Peyer's patch (tissue), 4 donors: ENCODE measurements at regions not wholly inside any gene's neighbourhood (a gene's known extent, or its start where the extent isn't known, plus 50 kb on each side); places are given as distances from the start of the nearest gene placed in this dataset.

Source experiments
- POLR2A ChIP-seq, 2 donors: fragments of 450-650 bp; IDR thresholded peaks; one replicate each; pipeline ENCODE4 v1.5.1; 2017; ENCODE audit warnings: antibody characterized with exemption in 2 of 2, mild to moderate bottlenecking in 2 of 2, moderate library complexity in 2 of 2
- TF ChIP-seq, protein P1 (sequence below), 6 experiments: fragments of 450-650 bp in 4 of 6; fragments of 200-600 bp in 2 of 6; sonication (generic) in 1 of 6; IDR thresholded peaks; one replicate each; pipeline ENCODE4 v1.5.1; 2017 to 2019; ENCODE audit warnings: antibody characterized with exemption in 6 of 6, mild to moderate bottlenecking in 3 of 6, moderate library complexity in 1 of 6

GRCh38 chr7:85713171-85713570 lies 526.3 kb upstream of the SEMA3D start:
- TF ChIP-seq, protein P1, sequence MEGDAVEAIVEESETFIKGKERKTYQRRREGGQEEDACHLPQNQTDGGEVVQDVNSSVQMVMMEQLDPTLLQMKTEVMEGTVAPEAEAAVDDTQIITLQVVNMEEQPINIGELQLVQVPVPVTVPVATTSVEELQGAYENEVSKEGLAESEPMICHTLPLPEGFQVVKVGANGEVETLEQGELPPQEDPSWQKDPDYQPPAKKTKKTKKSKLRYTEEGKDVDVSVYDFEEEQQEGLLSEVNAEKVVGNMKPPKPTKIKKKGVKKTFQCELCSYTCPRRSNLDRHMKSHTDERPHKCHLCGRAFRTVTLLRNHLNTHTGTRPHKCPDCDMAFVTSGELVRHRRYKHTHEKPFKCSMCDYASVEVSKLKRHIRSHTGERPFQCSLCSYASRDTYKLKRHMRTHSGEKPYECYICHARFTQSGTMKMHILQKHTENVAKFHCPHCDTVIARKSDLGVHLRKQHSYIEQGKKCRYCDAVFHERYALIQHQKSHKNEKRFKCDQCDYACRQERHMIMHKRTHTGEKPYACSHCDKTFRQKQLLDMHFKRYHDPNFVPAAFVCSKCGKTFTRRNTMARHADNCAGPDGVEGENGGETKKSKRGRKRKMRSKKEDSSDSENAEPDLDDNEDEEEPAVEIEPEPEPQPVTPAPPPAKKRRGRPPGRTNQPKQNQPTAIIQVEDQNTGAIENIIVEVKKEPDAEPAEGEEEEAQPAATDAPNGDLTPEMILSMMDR (IDR thresholded peaks at IDR 0.05): no peak
- no peak for TF ChIP-seq POLR2A (IDR thresholded peaks at IDR 0.05)
